IPS-11a (cell line): ENCODE measurements at regions not wholly inside any gene's neighbourhood (a gene's known extent, or its start where the extent isn't known, plus 50 kb on each side); places are given as distances from the start of the nearest gene placed in this dataset.

ENCODE experiments used
- H3K4me3 ChIP-seq: one replicate; pipeline ENCODE4 v1.5.1; 2013; ENCODE audit warnings: low read depth, low read length, control low read depth

- H3K4me3 ChIP-seq = no peak overlapping the region
Observed at GRCh38 chr5:174159327-174160114, 114.0 kb downstream of the NSG2 start.

GRCh38 chr5:174165406-174165805 lies 119.9 kb downstream of the NSG2 start:
- no peak overlapping the region for H3K4me3 ChIP-seq

- H3K4me3 ChIP-seq = no peak overlapping the region
Observed at GRCh38 chr5:174166231-174167079, 120.9 kb downstream of the NSG2 start.

GRCh38 chr5:174167080-174167910 lies 121.8 kb downstream of the NSG2 start:
- H3K4me3 ChIP-seq = no peak overlapping the region

- H3K4me3 ChIP-seq = no peak overlapping the region
Observed at GRCh38 chr5:174172152-174172551, 126.6 kb downstream of the NSG2 start.

- H3K4me3 ChIP-seq = no peak overlapping the region
Observed at GRCh38 chr5:174172566-174172965, 127.1 kb downstream of the NSG2 start.

- H3K4me3 ChIP-seq = no peak overlapping the region
Observed at GRCh38 chr5:174173766-174174165, 128.3 kb downstream of the NSG2 start.

- H3K4me3 ChIP-seq = no peak overlapping the region
Observed at GRCh38 chr5:174175716-174176268, 130.3 kb downstream of the NSG2 start.

- H3K4me3 ChIP-seq = no peak overlapping the region
Observed at GRCh38 chr5:174176511-174176910, 131.0 kb downstream of the NSG2 start.

GRCh38 chr5:174177531-174177930 lies 132.0 kb downstream of the NSG2 start:
- H3K4me3 ChIP-seq = no peak overlapping the region

GRCh38 chr5:174177976-174178605 lies 132.6 kb downstream of the NSG2 start:
- no peak overlapping the region for H3K4me3 ChIP-seq

GRCh38 chr5:174180639-174181038 lies 135.1 kb downstream of the NSG2 start:
- H3K4me3 ChIP-seq = no peak overlapping the region

- no peak overlapping the region for H3K4me3 ChIP-seq
Observed at GRCh38 chr5:174182111-174182510, 136.6 kb downstream of the NSG2 start.

- no peak overlapping the region for H3K4me3 ChIP-seq
Observed at GRCh38 chr5:174183701-174184100, 138.2 kb downstream of the NSG2 start.

GRCh38 chr5:174185506-174185905 lies 140.0 kb downstream of the NSG2 start:
- no peak overlapping the region for H3K4me3 ChIP-seq

GRCh38 chr5:174186096-174186695 lies 140.7 kb downstream of the NSG2 start:
- no peak overlapping the region for H3K4me3 ChIP-seq

- H3K4me3 ChIP-seq = no peak overlapping the region
Observed at GRCh38 chr5:174187001-174187400, 141.5 kb downstream of the NSG2 start.

- H3K4me3 ChIP-seq = no peak overlapping the region
Observed at GRCh38 chr5:174187481-174187880, 142.0 kb downstream of the NSG2 start.

GRCh38 chr5:174188295-174188694 lies 142.8 kb downstream of the NSG2 start:
- H3K4me3 ChIP-seq = no peak overlapping the region
